Rectal smooth muscle tissue (tissue), 1 donor: ENCODE measurements at regions not wholly inside any gene's neighbourhood (a gene's known extent, or its start where the extent isn't known, plus 50 kb on each side); places are given as distances from the start of the nearest gene placed in this dataset.

Experiments used
- H3K27ac ChIP-seq: one replicate; pipeline ENCODE4 v1.7.0; 2013; ENCODE audit warnings: low read depth, low read length, inconsistent platforms
- H3K27me3 ChIP-seq: one replicate; pipeline ENCODE4 v1.7.0; 2013; ENCODE audit warnings: low read length; ENCODE audit not compliant: control insufficient read depth, insufficient read depth
- H3K36me3 ChIP-seq: one replicate; pipeline ENCODE4 v1.7.0; 2013; ENCODE audit warnings: low read length; ENCODE audit not compliant: control insufficient read depth, insufficient read depth
- H3K4me1 ChIP-seq: one replicate; pipeline ENCODE4 v1.7.0; 2013; ENCODE audit warnings: low read length; ENCODE audit not compliant: control insufficient read depth, insufficient read depth
- H3K4me3 ChIP-seq: one replicate; pipeline ENCODE4 v1.7.0; 2013; ENCODE audit warnings: low read length
- H3K9ac ChIP-seq: one replicate; pipeline ENCODE4 v1.7.0; 2013; ENCODE audit warnings: low read length

GRCh38 chr21:28266061-28266460 is 726.6 kb downstream of the LTN1 start:
- Histone ChIP-seq H3K4me3 (no peak overlapping the region), H3K27ac (no peak overlapping the region), H3K36me3 (no peaks in the 10 kb centered on the region), H3K9ac (no peak overlapping the region), H3K4me1 (no peaks in the 10 kb centered on the region), H3K27me3 (no peaks in the 10 kb centered on the region)

GRCh38 chr21:28263974-28264373 is 728.7 kb downstream of the LTN1 start:
- H3K36me3 ChIP-seq: no peaks in the 10 kb centered on the region
- H3K27ac ChIP-seq: no peak overlapping the region
- no peaks in the 10 kb centered on the region for H3K4me1 ChIP-seq
- H3K9ac ChIP-seq: no peak overlapping the region
- no peaks in the 10 kb centered on the region for H3K27me3 ChIP-seq
- H3K4me3 ChIP-seq: no peak overlapping the region

GRCh38 chr21:28261298-28261697 is 731.4 kb downstream of the LTN1 start:
- Histone ChIP-seq H3K9ac (no peak overlapping the region), H3K4me1 (no peaks in the 10 kb centered on the region), H3K27ac (no peak overlapping the region), H3K4me3 (no peak overlapping the region), H3K27me3 (no peaks in the 10 kb centered on the region), H3K36me3 (no peaks in the 10 kb centered on the region)

GRCh38 chr21:28257276-28257675 is 735.4 kb downstream of the LTN1 start:
- no peak overlapping the region for H3K4me3 ChIP-seq
- no peaks in the 10 kb centered on the region for H3K36me3 ChIP-seq
- no peak overlapping the region for H3K9ac ChIP-seq
- H3K27ac ChIP-seq: no peak overlapping the region
- no peaks in the 10 kb centered on the region for H3K27me3 ChIP-seq
- H3K4me1 ChIP-seq: no peaks in the 10 kb centered on the region

GRCh38 chr21:28256837-28257236 is 735.8 kb downstream of the LTN1 start:
- H3K4me1 ChIP-seq: no peaks in the 10 kb centered on the region
- no peaks in the 10 kb centered on the region for H3K36me3 ChIP-seq
- H3K27me3 ChIP-seq: no peaks in the 10 kb centered on the region
- H3K4me3 ChIP-seq: no peak overlapping the region
- H3K27ac ChIP-seq: no peak overlapping the region
- no peak overlapping the region for H3K9ac ChIP-seq

GRCh38 chr21:28256420-28256831 is 736.3 kb downstream of the LTN1 start:
- Histone ChIP-seq H3K27ac (no peak overlapping the region), H3K27me3 (no peaks in the 10 kb centered on the region), H3K4me3 (no peak overlapping the region), H3K36me3 (no peaks in the 10 kb centered on the region), H3K4me1 (no peaks in the 10 kb centered on the region), H3K9ac (no peak overlapping the region)

GRCh38 chr21:28253961-28254360 is 738.7 kb downstream of the LTN1 start:
- no peak overlapping the region for H3K9ac ChIP-seq
- no peaks in the 10 kb centered on the region for H3K36me3 ChIP-seq
- no peaks in the 10 kb centered on the region for H3K27me3 ChIP-seq
- no peaks in the 10 kb centered on the region for H3K4me1 ChIP-seq
- H3K4me3 ChIP-seq: no peak overlapping the region
- no peak overlapping the region for H3K27ac ChIP-seq

GRCh38 chr21:28253338-28253737 is 739.3 kb downstream of the LTN1 start:
- H3K9ac ChIP-seq: no peak overlapping the region
- no peaks in the 10 kb centered on the region for H3K27me3 ChIP-seq
- no peaks in the 10 kb centered on the region for H3K36me3 ChIP-seq
- no peaks in the 10 kb centered on the region for H3K4me1 ChIP-seq
- no peak overlapping the region for H3K27ac ChIP-seq
- H3K4me3 ChIP-seq: no peak overlapping the region

- no peaks in the 10 kb centered on the region for H3K27me3 ChIP-seq
- no peak overlapping the region for H3K9ac ChIP-seq
- no peaks in the 10 kb centered on the region for H3K36me3 ChIP-seq
- H3K4me3 ChIP-seq: no peak overlapping the region
- no peaks in the 10 kb centered on the region for H3K4me1 ChIP-seq
- no peak overlapping the region for H3K27ac ChIP-seq
These were observed 739.7 kb downstream of the LTN1 start for GRCh38 chr21:28252928-28253327.

- H3K27ac ChIP-seq: no peak overlapping the region
- no peaks in the 10 kb centered on the region for H3K4me1 ChIP-seq
- H3K36me3 ChIP-seq: no peaks in the 10 kb centered on the region
- H3K4me3 ChIP-seq: no peak overlapping the region
- no peak overlapping the region for H3K9ac ChIP-seq
- H3K27me3 ChIP-seq: no peaks in the 10 kb centered on the region
These were observed 741.7 kb downstream of the LTN1 start for GRCh38 chr21:28250946-28251345.

GRCh38 chr21:28247454-28248020 is 745.1 kb downstream of the LTN1 start:
- Histone ChIP-seq H3K27me3 (no peaks in the 10 kb centered on the region), H3K4me3 (no peak overlapping the region), H3K4me1 (no peaks in the 10 kb centered on the region), H3K27ac (no peak overlapping the region), H3K9ac (no peak overlapping the region), H3K36me3 (no peaks in the 10 kb centered on the region)

- H3K36me3 ChIP-seq: no peaks in the 10 kb centered on the region
- no peak overlapping the region for H3K9ac ChIP-seq
- peaks cover 9% of the 10 kb centered on the region for H3K4me1 ChIP-seq
- H3K27me3 ChIP-seq: no peaks in the 10 kb centered on the region
- H3K27ac ChIP-seq: no peak overlapping the region
- H3K4me3 ChIP-seq: no peak overlapping the region
These were observed 752.1 kb downstream of the LTN1 start for GRCh38 chr21:28240586-28240985.

- no peaks in the 10 kb centered on the region for H3K27me3 ChIP-seq
- peaks cover 9% of the 10 kb centered on the region for H3K4me1 ChIP-seq
- no peak overlapping the region for H3K9ac ChIP-seq
- no peaks in the 10 kb centered on the region for H3K36me3 ChIP-seq
- H3K4me3 ChIP-seq: no peak overlapping the region
- H3K27ac ChIP-seq: no peak overlapping the region
These were observed 753.3 kb downstream of the LTN1 start for GRCh38 chr21:28239340-28239739.
